ENCODE measurements at regions not wholly inside any gene's neighbourhood (a gene's known extent, or its start where the extent isn't known, plus 50 kb on each side); places are given as distances from the start of the nearest gene placed in this dataset.
A peak's percentile ranks its signal among the peaks of the same experiment; 100 is the strongest.
"Not testable (repeated sequence)": the region's sequence is repeated elsewhere in the genome, so short reads cannot be mapped to it uniquely, and the experiment has no call there.

DNA sequence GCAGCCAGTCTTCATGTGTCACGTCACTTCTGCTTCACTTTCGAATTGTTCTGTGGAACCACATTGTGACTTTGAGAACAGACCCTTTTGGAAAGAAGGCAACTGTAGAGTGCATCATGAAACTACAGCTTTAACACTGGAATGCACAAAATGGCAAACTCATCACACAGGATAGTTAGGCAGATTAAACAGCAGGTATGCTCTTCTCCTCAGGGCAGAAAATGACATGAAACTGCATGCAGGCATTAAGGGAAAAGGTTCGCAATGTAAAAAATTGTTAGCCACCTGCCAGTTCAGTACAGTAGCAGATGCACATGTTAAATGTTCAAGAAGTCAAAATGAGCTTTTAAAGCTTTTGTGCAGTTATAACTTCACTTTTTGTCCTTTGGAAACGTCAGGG, 864.6 kb upstream of the IGFBP7 start:
- Histone ChIP-seq H3K4me3 (no peak overlapping the region), H3K27ac (no peak overlapping the region), H3K4me1 (no peaks in the 10 kb centered on the region), H3K36me3 (no peaks in the 10 kb centered on the region), H3K27me3 (no peaks in the 10 kb centered on the region), H3K9me3 (no peaks in the 10 kb centered on the region)
- DNase-seq = no peak
- FAIRE-seq = no peak
- TF ChIP-seq, protein P1, sequence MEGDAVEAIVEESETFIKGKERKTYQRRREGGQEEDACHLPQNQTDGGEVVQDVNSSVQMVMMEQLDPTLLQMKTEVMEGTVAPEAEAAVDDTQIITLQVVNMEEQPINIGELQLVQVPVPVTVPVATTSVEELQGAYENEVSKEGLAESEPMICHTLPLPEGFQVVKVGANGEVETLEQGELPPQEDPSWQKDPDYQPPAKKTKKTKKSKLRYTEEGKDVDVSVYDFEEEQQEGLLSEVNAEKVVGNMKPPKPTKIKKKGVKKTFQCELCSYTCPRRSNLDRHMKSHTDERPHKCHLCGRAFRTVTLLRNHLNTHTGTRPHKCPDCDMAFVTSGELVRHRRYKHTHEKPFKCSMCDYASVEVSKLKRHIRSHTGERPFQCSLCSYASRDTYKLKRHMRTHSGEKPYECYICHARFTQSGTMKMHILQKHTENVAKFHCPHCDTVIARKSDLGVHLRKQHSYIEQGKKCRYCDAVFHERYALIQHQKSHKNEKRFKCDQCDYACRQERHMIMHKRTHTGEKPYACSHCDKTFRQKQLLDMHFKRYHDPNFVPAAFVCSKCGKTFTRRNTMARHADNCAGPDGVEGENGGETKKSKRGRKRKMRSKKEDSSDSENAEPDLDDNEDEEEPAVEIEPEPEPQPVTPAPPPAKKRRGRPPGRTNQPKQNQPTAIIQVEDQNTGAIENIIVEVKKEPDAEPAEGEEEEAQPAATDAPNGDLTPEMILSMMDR (IDR thresholded peaks at IDR 0.05) = no peak
- intact Hi-C loops (cut with DNase I) = no loop called here
- WGBS, 2 donors = 54 to 76% methylated on average over 4 of the region's 4 CpGs
- no peak for ATAC-seq

DNA sequence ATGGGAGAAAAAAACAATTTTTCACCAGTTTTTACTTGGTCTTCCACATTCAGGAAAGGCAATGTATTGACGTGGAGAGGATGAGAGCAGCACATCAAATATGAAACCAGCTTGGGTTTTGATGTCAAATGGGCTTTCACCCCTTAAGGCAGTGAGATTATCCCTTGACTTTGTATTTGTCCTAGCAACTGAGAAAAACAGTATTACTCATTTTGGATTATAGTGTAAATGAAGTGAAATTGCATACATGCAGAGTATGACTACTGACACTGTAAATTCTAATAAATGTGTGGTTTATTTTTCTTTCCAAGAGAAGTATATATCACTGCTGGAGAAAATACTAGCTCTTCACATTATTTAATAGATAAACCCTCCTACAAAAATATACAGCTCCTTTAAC, 863.6 kb upstream of the IGFBP7 start:
- WGBS, 2 donors = 60 to 70% methylated on average over 1 of the region's 1 CpG
- Histone ChIP-seq H3K4me1 (no peaks in the 10 kb centered on the region), H3K27me3 (no peaks in the 10 kb centered on the region), H3K36me3 (no peaks in the 10 kb centered on the region), H3K27ac (no peak overlapping the region), H3K4me3 (no peak overlapping the region), H3K9me3 (no peaks in the 10 kb centered on the region)
- DNase-seq (no peak), ATAC-seq (no peak), FAIRE-seq (no peak)
- TF ChIP-seq, protein P1 (IDR thresholded peaks at IDR 0.05) = no peak
- intact Hi-C loops (cut with DNase I) = no loop called here

DNA sequence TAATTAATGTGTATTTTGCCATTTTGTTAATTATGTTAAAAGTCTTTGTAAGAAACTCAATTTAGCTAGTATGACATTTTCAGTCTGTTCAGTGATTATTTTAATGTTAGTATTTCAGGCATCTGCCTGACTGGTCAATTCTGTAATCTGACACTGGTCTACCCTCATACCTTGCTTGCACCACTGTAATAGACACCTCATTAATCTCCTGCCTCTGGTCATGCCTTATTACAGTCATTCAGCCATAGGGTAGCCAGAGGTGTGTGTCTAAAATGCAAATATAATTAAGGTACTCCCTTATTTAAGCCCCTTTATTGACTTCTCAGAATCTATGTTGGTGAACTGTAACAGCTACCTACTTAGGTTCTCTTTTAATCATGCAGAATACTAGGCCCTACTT, 861.1 kb upstream of the IGFBP7 start:
- Histone ChIP-seq H3K27me3 (no peaks in the 10 kb centered on the region), H3K4me1 (no peaks in the 10 kb centered on the region), H3K27ac (no peak overlapping the region), H3K36me3 (no peaks in the 10 kb centered on the region), H3K9me3 (no peaks in the 10 kb centered on the region), H3K4me3 (no peak overlapping the region)
- ATAC-seq (no peak), DNase-seq (no peak), FAIRE-seq (no peak)
- TF ChIP-seq, protein P1 (IDR thresholded peaks at IDR 0.05) = no peak
- intact Hi-C loops (cut with DNase I) = no loop called here

DNA sequence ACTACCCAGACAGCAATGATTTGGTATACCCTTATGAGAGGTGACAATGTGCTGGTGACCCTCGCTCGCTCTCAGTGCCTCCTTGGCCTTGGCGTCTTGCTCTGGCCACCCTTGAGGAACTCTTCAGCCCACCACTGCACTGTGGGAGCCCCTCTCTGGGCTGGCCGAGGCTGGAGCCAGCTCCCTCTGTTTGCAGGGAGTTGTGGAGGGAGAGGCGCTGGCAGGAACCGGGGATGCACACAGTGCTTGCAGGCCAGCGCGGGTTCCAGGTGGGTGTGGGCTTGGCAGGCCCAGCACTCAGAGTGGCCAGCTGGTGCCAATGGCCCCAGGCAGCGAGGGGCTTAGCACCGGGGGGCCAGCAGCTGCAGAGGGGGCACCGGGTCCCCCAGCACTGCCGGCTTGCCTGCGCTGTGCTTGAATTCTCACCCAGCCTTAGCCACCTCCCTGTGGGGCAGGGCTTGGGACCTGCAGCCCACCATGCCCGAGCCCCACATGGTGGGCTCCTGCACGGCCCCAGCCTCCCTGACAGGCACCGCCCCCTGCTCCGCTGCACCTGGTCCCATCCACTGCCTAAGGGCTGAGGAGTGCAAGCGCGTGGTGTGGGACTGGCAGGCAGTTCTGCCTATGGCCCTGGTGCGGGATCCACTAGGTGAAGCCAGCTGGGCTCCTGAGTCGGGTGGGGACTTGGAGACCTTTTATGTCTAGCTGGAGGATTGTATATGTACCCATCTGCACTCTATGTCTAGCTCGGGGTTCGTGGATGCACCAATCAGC, 857.0 kb upstream of the IGFBP7 start:
- TF ChIP-seq, protein P1 (IDR thresholded peaks at IDR 0.05) = no peak
- Histone ChIP-seq H3K9me3 (no peaks in the 10 kb centered on the region), H3K4me1 (no peaks in the 10 kb centered on the region), H3K27me3 (no peaks in the 10 kb centered on the region), H3K27ac (no peak overlapping the region), H3K36me3 (no peaks in the 10 kb centered on the region), H3K4me3 (no peak overlapping the region)
- DNase-seq = peak in 2 of 6 donors; percentile 8 to 53
- WGBS, 2 donors = 79 to 86% methylated on average over 19 to 23 of the region's 23 CpGs
- ATAC-seq = no peak
- FAIRE-seq = no peak
- intact Hi-C loops (cut with DNase I) = no loop called here

DNA sequence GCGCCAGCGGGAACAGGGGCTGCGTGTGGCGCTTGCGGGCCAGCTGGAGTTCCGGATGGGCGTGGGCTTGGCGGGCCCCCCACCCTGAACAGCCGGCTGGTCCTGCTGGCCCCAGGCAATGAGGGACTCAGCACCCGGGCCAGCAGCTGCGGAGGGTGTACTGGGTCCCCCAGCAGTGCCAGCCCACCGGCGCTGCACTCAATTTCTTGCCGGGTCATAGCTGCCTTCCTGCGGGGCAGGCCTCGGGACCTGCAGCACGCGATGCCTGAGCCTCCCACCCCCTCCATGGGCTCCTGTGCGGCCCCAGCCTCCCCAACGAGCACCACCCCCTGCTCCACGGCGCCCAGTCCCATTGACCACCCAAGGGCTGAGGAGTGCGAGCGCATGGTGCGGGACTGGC, 855.2 kb upstream of the IGFBP7 start:
- FAIRE-seq; intact Hi-C loops (cut with DNase I); H3K4me1 ChIP-seq; H3K9me3 ChIP-seq; H3K27me3 ChIP-seq; H3K4me3 ChIP-seq; H3K27ac ChIP-seq; H3K36me3 ChIP-seq; ATAC-seq: not testable (repeated sequence)
- peak in 2 of 6 donors; percentile 11 to 48 for DNase-seq
- 84 to 90% methylated on average over 17 to 25 of the region's 25 CpGs for WGBS, 2 donors

Data from pancreas (tissue), 10 donors.